ENCODE measurements at regions not wholly inside any gene's neighbourhood (a gene's known extent, or its start where the extent isn't known, plus 50 kb on each side); places are given as distances from the start of the nearest gene placed in this dataset.
"Not testable (repeated sequence)": the region's sequence is repeated elsewhere in the genome, so short reads cannot be mapped to it uniquely, and the experiment has no call there.

DNA sequence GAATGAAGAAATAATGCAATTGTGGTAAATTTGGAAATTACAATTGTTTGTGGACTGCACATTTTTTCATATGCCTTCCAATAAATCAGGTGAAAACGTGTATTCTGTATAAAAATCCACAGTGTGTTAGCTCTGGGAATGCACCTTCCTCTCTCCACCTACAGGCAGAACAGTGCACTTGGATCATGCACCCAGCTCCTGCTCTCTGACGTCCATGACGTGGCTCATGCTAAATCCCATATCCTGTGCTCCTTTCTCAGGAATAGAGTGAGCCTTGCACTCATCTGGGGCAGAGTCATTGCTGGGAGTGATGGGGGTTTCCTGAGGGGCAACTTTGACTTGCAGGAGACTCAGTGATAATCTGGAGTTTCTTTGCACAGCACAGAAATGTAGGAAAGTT is 1282.1 kb downstream of the TMEM121 start:
- Histone ChIP-seq H3K9me3 (ENCODE audit: severe bottlenecking) (no peaks in the 10 kb centered on the region), H3K4me3 (ENCODE audit: low read depth, low read length) (no peak overlapping the region), H3K27me3 (ENCODE audit: insufficient read depth, low read depth, severe bottlenecking) (peaks cover 35% of the 10 kb centered on the region), H3K36me3 (no peaks in the 10 kb centered on the region), H3K27ac (no peak overlapping the region)
- TF ChIP-seq, protein P1, sequence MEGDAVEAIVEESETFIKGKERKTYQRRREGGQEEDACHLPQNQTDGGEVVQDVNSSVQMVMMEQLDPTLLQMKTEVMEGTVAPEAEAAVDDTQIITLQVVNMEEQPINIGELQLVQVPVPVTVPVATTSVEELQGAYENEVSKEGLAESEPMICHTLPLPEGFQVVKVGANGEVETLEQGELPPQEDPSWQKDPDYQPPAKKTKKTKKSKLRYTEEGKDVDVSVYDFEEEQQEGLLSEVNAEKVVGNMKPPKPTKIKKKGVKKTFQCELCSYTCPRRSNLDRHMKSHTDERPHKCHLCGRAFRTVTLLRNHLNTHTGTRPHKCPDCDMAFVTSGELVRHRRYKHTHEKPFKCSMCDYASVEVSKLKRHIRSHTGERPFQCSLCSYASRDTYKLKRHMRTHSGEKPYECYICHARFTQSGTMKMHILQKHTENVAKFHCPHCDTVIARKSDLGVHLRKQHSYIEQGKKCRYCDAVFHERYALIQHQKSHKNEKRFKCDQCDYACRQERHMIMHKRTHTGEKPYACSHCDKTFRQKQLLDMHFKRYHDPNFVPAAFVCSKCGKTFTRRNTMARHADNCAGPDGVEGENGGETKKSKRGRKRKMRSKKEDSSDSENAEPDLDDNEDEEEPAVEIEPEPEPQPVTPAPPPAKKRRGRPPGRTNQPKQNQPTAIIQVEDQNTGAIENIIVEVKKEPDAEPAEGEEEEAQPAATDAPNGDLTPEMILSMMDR (IDR thresholded peaks at IDR 0.05; ENCODE audit: low read depth, low read length): no peak
- DNase-seq: no peak

DNA sequence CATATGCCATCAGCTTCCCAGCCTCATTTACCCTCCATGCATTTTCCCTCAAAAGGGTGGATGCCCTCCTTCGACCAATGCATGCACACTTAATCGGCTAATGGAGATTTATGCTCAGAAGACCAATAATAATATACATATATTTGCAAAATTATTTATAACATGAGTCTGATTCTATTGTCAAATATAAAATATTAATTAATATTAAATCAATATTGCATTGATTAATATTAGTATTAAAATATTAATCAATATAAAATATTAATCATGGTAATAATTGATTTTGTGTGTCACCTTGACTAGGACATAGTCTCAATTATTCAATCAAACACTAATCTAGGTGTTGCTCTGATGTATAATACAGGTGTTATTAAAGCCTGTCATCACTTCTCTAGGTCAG is 1282.5 kb downstream of the TMEM121 start:
- no peak overlapping the region for H3K27ac ChIP-seq
- TF ChIP-seq, protein P1 (IDR thresholded peaks at IDR 0.05; ENCODE audit: low read depth, low read length): no peak
- H3K9me3 ChIP-seq (ENCODE audit: severe bottlenecking): no peaks in the 10 kb centered on the region
- H3K27me3 ChIP-seq (ENCODE audit: insufficient read depth, low read depth, severe bottlenecking): peaks cover 33% of the 10 kb centered on the region
- H3K36me3 ChIP-seq: no peaks in the 10 kb centered on the region
- H3K4me3 ChIP-seq (ENCODE audit: low read depth, low read length): no peak overlapping the region
- no peak for DNase-seq

DNA sequence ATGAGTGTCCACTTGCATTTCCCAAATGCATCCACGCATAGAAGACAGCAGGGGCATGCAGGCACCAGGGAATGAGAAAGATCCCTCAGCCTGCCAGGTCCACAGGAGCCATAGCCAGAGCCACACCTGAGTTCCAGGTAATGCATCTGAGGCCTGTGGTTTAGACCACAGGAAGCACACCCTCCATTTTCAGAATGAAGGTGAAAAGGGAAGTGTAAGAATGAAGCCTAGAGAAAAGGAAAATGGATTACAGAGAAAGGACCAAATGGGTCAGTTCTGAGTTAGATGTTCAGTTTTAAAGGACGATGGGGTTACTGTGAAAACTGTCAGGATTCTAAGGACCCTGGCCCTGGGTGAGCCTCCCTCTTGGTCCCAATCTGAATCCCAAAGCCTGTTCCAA is 1283.2 kb downstream of the TMEM121 start:
- Histone ChIP-seq H3K27me3 (ENCODE audit: insufficient read depth, low read depth, severe bottlenecking) (peaks cover 31% of the 10 kb centered on the region), H3K4me3 (ENCODE audit: low read depth, low read length) (no peak overlapping the region), H3K9me3 (ENCODE audit: severe bottlenecking) (no peaks in the 10 kb centered on the region), H3K27ac (no peak overlapping the region), H3K36me3 (no peaks in the 10 kb centered on the region)
- DNase-seq: no peak
- TF ChIP-seq, protein P1 (IDR thresholded peaks at IDR 0.05; ENCODE audit: low read depth, low read length): no peak

DNA sequence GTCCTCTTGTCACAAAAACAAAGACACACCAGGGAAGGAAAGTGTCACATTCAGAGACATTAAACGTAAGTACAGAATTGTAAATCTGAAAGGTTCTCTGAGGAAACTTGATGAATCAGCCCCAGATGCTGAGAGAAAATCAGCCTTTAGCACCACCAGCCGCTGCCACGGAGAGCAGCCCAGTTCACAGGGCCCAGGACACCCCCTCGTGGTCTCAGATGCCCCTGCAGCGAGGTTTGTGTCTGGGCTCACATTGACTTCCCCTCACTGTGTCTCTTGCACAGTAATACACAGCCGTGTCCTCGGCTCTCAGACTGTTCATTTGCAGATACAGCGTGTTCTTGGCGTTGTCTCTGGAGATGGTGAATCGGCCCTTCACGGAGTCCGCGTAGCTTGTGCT is 1283.8 kb downstream of the TMEM121 start:
- peak; percentile 26 for DNase-seq
- H3K27me3 ChIP-seq (ENCODE audit: insufficient read depth, low read depth, severe bottlenecking): peaks cover 32% of the 10 kb centered on the region
- H3K27ac ChIP-seq; H3K9me3 ChIP-seq (ENCODE audit: severe bottlenecking); H3K36me3 ChIP-seq; H3K4me3 ChIP-seq (ENCODE audit: low read depth, low read length): not testable (repeated sequence)
- TF ChIP-seq, protein P1 (IDR thresholded peaks at IDR 0.05; ENCODE audit: low read depth, low read length): peak; percentile 32; the same call in 1 of the 2 replicates

DNA sequence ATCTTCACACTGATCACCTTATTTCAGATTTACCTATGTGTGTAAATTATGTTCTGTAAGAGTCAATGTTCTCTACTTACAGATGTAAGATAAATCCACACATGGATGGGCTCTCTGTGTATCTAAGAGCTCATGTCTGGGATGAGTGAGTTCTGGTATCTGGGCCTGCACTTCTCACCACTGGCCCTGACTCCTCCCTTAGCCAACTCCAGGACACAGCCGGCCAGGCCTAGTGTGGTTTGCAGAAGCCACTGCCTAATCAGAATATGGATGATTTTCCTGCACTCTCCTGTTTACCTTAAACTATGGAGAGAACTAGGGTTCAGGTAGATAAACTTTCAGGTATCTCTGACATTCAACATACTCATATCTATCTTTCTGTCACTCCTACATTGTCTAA is 1284.8 kb downstream of the TMEM121 start:
- peaks cover 37% of the 10 kb centered on the region for H3K27me3 ChIP-seq (ENCODE audit: insufficient read depth, low read depth, severe bottlenecking)
- TF ChIP-seq, protein P1 (IDR thresholded peaks at IDR 0.05; ENCODE audit: low read depth, low read length): no peak
- H3K27ac ChIP-seq: no peak overlapping the region
- no peak for DNase-seq
- H3K36me3 ChIP-seq: no peaks in the 10 kb centered on the region
- H3K9me3 ChIP-seq (ENCODE audit: severe bottlenecking): no peaks in the 10 kb centered on the region
- H3K4me3 ChIP-seq (ENCODE audit: low read depth, low read length): no peak overlapping the region

DNA sequence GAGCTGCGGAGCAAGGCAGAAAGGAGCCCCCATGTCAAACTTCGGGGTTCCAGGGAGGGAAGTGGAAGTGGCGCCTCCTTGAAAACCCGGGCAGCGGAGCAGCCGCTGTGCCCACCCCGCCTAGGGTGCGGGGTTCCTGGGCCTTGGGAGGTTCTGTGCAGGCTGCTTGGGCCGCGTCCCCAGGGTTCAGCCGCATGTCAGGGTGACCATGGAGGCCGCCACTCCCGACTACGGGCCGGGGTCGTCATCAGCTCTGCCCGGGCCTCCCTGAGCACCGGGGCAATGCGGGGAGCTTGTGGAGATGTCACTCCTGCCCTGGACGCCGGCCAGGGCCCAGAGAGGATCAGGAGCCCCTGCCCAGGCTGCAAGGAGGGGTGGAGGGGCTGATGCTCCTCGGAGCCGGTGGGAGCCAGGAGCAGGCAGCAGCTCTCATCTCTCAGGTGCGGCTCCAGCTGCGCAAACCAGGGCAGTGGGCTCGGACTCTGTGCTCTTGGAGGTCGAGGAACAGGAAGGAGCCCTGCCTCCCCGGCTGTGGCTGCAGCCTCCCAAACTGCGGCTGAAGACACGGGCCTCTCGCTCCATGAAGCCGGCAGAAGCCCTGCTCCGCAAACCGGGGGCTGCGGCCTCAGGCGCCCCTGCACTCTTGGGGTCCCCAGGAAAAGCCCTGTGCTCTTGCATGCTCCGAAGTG is 1286.5 kb downstream of the TMEM121 start:
- TF ChIP-seq, protein P1 (IDR thresholded peaks at IDR 0.05; ENCODE audit: low read depth, low read length): no peak
- no peak for DNase-seq
- no peak overlapping the region for H3K4me3 ChIP-seq (ENCODE audit: low read depth, low read length)
- H3K36me3 ChIP-seq: no peaks in the 10 kb centered on the region
- no peak overlapping the region for H3K27ac ChIP-seq
- no peaks in the 10 kb centered on the region for H3K9me3 ChIP-seq (ENCODE audit: severe bottlenecking)
- peaks cover 44% of the 10 kb centered on the region for H3K27me3 ChIP-seq (ENCODE audit: insufficient read depth, low read depth, severe bottlenecking)
